ENCODE measurements at regions not wholly inside any gene's neighbourhood (a gene's known extent, or its start where the extent isn't known, plus 50 kb on each side); places are given as distances from the start of the nearest gene placed in this dataset.

- no peak for TF ChIP-seq EZH2 (IDR thresholded peaks at IDR 0.05; ENCODE audit: borderline replicate concordance, low read depth, low read length, severe bottlenecking)
- TF ChIP-seq JUN (IDR thresholded peaks at IDR 0.05; ENCODE audit: borderline replicate concordance, insufficient read depth, insufficient read length, low read depth): peak; percentile 44
- ChIA-PET POLR2A (no interaction called here), CTCF (interaction anchor here (0.6 to 2.9 kb wide), 38 partner anchors 9 to 1401 kb away, joined by 3 to 33 read pairs (median 4); no protein-coding TSS in a partner anchor)
- no peaks in the 10 kb centered on the region for H3K9me3 ChIP-seq (replicated peaks; ENCODE audit: control insufficient read depth, insufficient read depth, low read length)
- H3K27me3 ChIP-seq (ENCODE audit: control insufficient read depth in 2 of 2, insufficient read depth in 2 of 2, low read length in 2 of 2): no peaks in the 10 kb centered on the region
- DNase-seq (ENCODE audit: low read depth, low spot score) (no peak), FAIRE-seq (peak; percentile 18)
- peak overlapping the region; percentile 80 for H3K4me2 ChIP-seq (ENCODE audit: insufficient read depth, low read length)
- no TSS peak for BruUV-seq (replicated peaks)
- intact Hi-C loops (cut with micrococcal nuclease): loop anchor here (1.0 to 5.0 kb wide), 6 partner anchors 162 to 1399 kb away; no protein-coding TSS in a partner anchor
- no peak overlapping the region for H2AFZ ChIP-seq (ENCODE audit: low read depth, low read length)
- H3K9me1 ChIP-seq (replicated peaks; ENCODE audit: control insufficient read depth, extremely low read depth, insufficient read depth, low read length): no peaks in the 10 kb centered on the region
- no peak overlapping the region for H3K9ac ChIP-seq (replicated peaks; ENCODE audit: extremely low read depth, insufficient read depth, low read length)
- no peaks in the 10 kb centered on the region for H3K36me3 ChIP-seq (ENCODE audit: control insufficient read depth in 2 of 2, extremely low read depth in 1 of 2, insufficient read depth in 2 of 2, low read length in 2 of 2)
- H3K4me3 ChIP-seq (replicated peaks in 1 of 3; ENCODE audit: insufficient read depth in 1 of 3, low read depth in 1 of 3, low read length in 3 of 3): no peak overlapping the region
- H4K20me1 ChIP-seq (replicated peaks; ENCODE audit: control insufficient read depth, extremely low read depth, insufficient read depth, low read length): no peaks in the 10 kb centered on the region
- H3K79me2 ChIP-seq (ENCODE audit: control insufficient read depth, insufficient read depth, low read length): no peaks in the 10 kb centered on the region
- H3K27ac ChIP-seq (ENCODE audit: insufficient read depth, low read depth, low read length): no peak overlapping the region
- peaks cover 31% of the 10 kb centered on the region for H3K4me1 ChIP-seq (ENCODE audit: control insufficient read depth, extremely low read depth, insufficient read depth, low read length)
- dilution Hi-C loops (cut with MboI; ENCODE audit: extremely low pct_ligation_motif_present, low sequenced_read_pairs): no loop called here
These were observed 120.2 kb upstream of the NFIB start for GRCh38 chr9:14434158-14434504.

- Histone ChIP-seq H3K4me2 (ENCODE audit: insufficient read depth, low read length) (peak overlapping the region; percentile 80), H3K27ac (ENCODE audit: insufficient read depth, low read depth, low read length) (no peak overlapping the region), H3K36me3 (ENCODE audit: control insufficient read depth in 2 of 2, extremely low read depth in 1 of 2, insufficient read depth in 2 of 2, low read length in 2 of 2) (no peaks in the 10 kb centered on the region), H3K4me1 (ENCODE audit: control insufficient read depth, extremely low read depth, insufficient read depth, low read length) (peaks cover 31% of the 10 kb centered on the region), H2AFZ (ENCODE audit: low read depth, low read length) (peak overlapping the region; percentile 60), H3K27me3 (ENCODE audit: control insufficient read depth in 2 of 2, insufficient read depth in 2 of 2, low read length in 2 of 2) (no peaks in the 10 kb centered on the region), H3K79me2 (ENCODE audit: control insufficient read depth, insufficient read depth, low read length) (no peaks in the 10 kb centered on the region), H3K4me3 (replicated peaks in 1 of 3; ENCODE audit: insufficient read depth in 1 of 3, low read depth in 1 of 3, low read length in 3 of 3) (peak overlapping the region in 1 of 3 experiments; percentile 30), H3K9me3 (replicated peaks; ENCODE audit: control insufficient read depth, insufficient read depth, low read length) (no peaks in the 10 kb centered on the region), H3K9ac (replicated peaks; ENCODE audit: extremely low read depth, insufficient read depth, low read length) (peak overlapping the region; percentile 30), H4K20me1 (replicated peaks; ENCODE audit: control insufficient read depth, extremely low read depth, insufficient read depth, low read length) (no peaks in the 10 kb centered on the region), H3K9me1 (replicated peaks; ENCODE audit: control insufficient read depth, extremely low read depth, insufficient read depth, low read length) (no peaks in the 10 kb centered on the region)
- peak; percentile 96 for DNase-seq (ENCODE audit: low read depth, low spot score)
- peak; percentile 5 to 12 for TF ChIP-seq CTCF (IDR thresholded peaks at IDR 0.05; ENCODE audit: extremely low read depth in 1 of 2, insufficient read depth in 1 of 2, low read depth in 1 of 2, low read length in 2 of 2)
- TF ChIP-seq EZH2 (IDR thresholded peaks at IDR 0.05; ENCODE audit: borderline replicate concordance, low read depth, low read length, severe bottlenecking): no peak
- peak; percentile 61 for TF ChIP-seq GATA2 (IDR thresholded peaks at IDR 0.05; ENCODE audit: insufficient read depth, insufficient read length, low read depth, low read length)
- dilution Hi-C loops (cut with MboI; ENCODE audit: extremely low pct_ligation_motif_present, low sequenced_read_pairs) (no loop called here), intact Hi-C loops (cut with micrococcal nuclease) (loop anchor here (1.0 to 5.0 kb wide), 6 partner anchors 161 to 1399 kb away; no protein-coding TSS in a partner anchor)
- no TSS peak for BruUV-seq (replicated peaks)
- POLR2A ChIA-PET: no interaction called here
- CTCF ChIA-PET: interaction anchor here (0.6 to 2.9 kb wide), 40 partner anchors 10 to 1401 kb away, joined by 3 to 33 read pairs (median 4); no protein-coding TSS in a partner anchor
- FAIRE-seq: peak; percentile 75
These were observed 119.6 kb upstream of the NFIB start for GRCh38 chr9:14433351-14434157.
